Suprapubic skin (tissue), 4 donors: ENCODE measurements at regions not wholly inside any gene's neighbourhood (a gene's known extent, or its start where the extent isn't known, plus 50 kb on each side); places are given as distances from the start of the nearest gene placed in this dataset.
"Not testable (repeated sequence)": the region's sequence is repeated elsewhere in the genome, so short reads cannot be mapped to it uniquely, and the experiment has no call there.

Source experiments
- DNase-seq, 2 donors: peaks; one replicate each; pipeline ENCODE4 v3.0.0-alpha.2; 2019; ENCODE audit warnings: low spot score in 2 of 2
- H3K27ac ChIP-seq: fragments of 200-600 bp; sonication (generic); one replicate; pipeline ENCODE4 v1.5.1; 2019
- H3K27me3 ChIP-seq: fragments of 200-600 bp; sonication (generic); one replicate; pipeline ENCODE4 v1.5.1; 2019
- H3K36me3 ChIP-seq: fragments of 200-600 bp; sonication (generic); one replicate; pipeline ENCODE4 v1.5.1; 2019
- H3K4me1 ChIP-seq: fragments of 200-600 bp; sonication (generic); one replicate; pipeline ENCODE4 v1.5.1; 2019
- H3K4me3 ChIP-seq: fragments of 200-600 bp; sonication (generic); one replicate; pipeline ENCODE4 v1.5.1; 2019; ENCODE audit warnings: mild to moderate bottlenecking
- H3K9me3 ChIP-seq: fragments of 200-600 bp; sonication (generic); one replicate; pipeline ENCODE4 v1.5.1; 2019
- CTCF ChIP-seq, 2 donors: fragments of 200-600 bp in 1 of 2; fragments of 450-650 bp in 1 of 2; sonication (generic) in 1 of 2; IDR thresholded peaks; one replicate each; pipeline ENCODE4 v1.5.1; 2016 to 2019; ENCODE audit warnings: antibody characterized with exemption in 2 of 2, mild to moderate bottlenecking in 1 of 2, moderate library complexity in 1 of 2
- EP300 ChIP-seq: sonication (generic); formaldehyde crosslinking; IDR thresholded peaks from one replicate; pipeline ENCODE4 v1.6.1; 2017; ENCODE audit warnings: antibody characterized with exemption
- POLR2A ChIP-seq, 2 donors: fragments of 450-650 bp; IDR thresholded peaks; one replicate each; pipeline ENCODE4 v1.6.1; 2017; ENCODE audit warnings: antibody characterized with exemption in 2 of 2, mild to moderate bottlenecking in 2 of 2, moderate library complexity in 2 of 2
- POLR2AphosphoS5 ChIP-seq, 3 donors: sonication (generic); formaldehyde crosslinking; IDR thresholded peaks; one replicate each; pipeline ENCODE4 v1.6.1; 2017; ENCODE audit warnings: antibody characterized with exemption in 3 of 3
- WGBS: methylation state at CpG from one replicate; pipeline ENCODE4 v1.1.5; 2018; 5-methylcytosine and 5-hydroxymethylcytosine counted together

- no peak overlapping the region for H3K27ac ChIP-seq
- no peaks in the 10 kb centered on the region for H3K4me1 ChIP-seq
- H3K9me3 ChIP-seq: no peaks in the 10 kb centered on the region
- no peak overlapping the region for H3K4me3 ChIP-seq
- H3K27me3 ChIP-seq: peaks cover 4% of the 10 kb centered on the region
- DNase-seq: no peak
- TF ChIP-seq POLR2AphosphoS5 (IDR thresholded peaks at IDR 0.05): no peak
- no peak for TF ChIP-seq EP300
- TF ChIP-seq POLR2A (IDR thresholded peaks at IDR 0.05): no peak
- TF ChIP-seq CTCF (IDR thresholded peaks at IDR 0.05): no peak
- H3K36me3 ChIP-seq: no peaks in the 10 kb centered on the region
Observed at GRCh38 chr2:7437141-7437540, 519.9 kb downstream of the RNF144A start.

- Histone ChIP-seq H3K27ac (no peak overlapping the region), H3K4me1 (no peaks in the 10 kb centered on the region), H3K36me3 (no peaks in the 10 kb centered on the region), H3K4me3 (no peak overlapping the region), H3K27me3 (peaks cover 4% of the 10 kb centered on the region), H3K9me3 (no peaks in the 10 kb centered on the region)
- WGBS: 79% methylated on average over 9 of the region's 9 CpGs
- DNase-seq: no peak
- TF ChIP-seq CTCF (IDR thresholded peaks at IDR 0.05) (no peak), POLR2A (IDR thresholded peaks at IDR 0.05) (no peak), POLR2AphosphoS5 (IDR thresholded peaks at IDR 0.05) (no peak), EP300 (no peak)
Observed at GRCh38 chr2:7437716-7438632, 520.8 kb downstream of the RNF144A start.

GRCh38 chr2:7438855-7439254 is 521.6 kb downstream of the RNF144A start:
- WGBS: 94% methylated on average over 1 of the region's 1 CpG
- H3K4me1 ChIP-seq: no peaks in the 10 kb centered on the region
- peaks cover 4% of the 10 kb centered on the region for H3K27me3 ChIP-seq
- H3K27ac ChIP-seq: no peak overlapping the region
- TF ChIP-seq POLR2A (IDR thresholded peaks at IDR 0.05): no peak
- TF ChIP-seq EP300: no peak
- no peak for TF ChIP-seq POLR2AphosphoS5 (IDR thresholded peaks at IDR 0.05)
- no peak for TF ChIP-seq CTCF (IDR thresholded peaks at IDR 0.05)
- H3K9me3 ChIP-seq: no peaks in the 10 kb centered on the region
- no peak for DNase-seq
- no peak overlapping the region for H3K4me3 ChIP-seq
- no peaks in the 10 kb centered on the region for H3K36me3 ChIP-seq

- Histone ChIP-seq H3K4me1 (no peaks in the 10 kb centered on the region), H3K27me3 (no peaks in the 10 kb centered on the region), H3K36me3 (no peaks in the 10 kb centered on the region), H3K4me3 (no peak overlapping the region), H3K27ac (no peak overlapping the region), H3K9me3 (no peaks in the 10 kb centered on the region)
- 93% methylated on average over 4 of the region's 4 CpGs for WGBS
- no peak for TF ChIP-seq EP300
- no peak for TF ChIP-seq POLR2A (IDR thresholded peaks at IDR 0.05)
- TF ChIP-seq POLR2AphosphoS5 (IDR thresholded peaks at IDR 0.05): no peak
- no peak for TF ChIP-seq CTCF (IDR thresholded peaks at IDR 0.05)
- DNase-seq: no peak
Observed at GRCh38 chr2:7440977-7441376, 523.8 kb downstream of the RNF144A start.

GRCh38 chr2:7441841-7442240 is 524.6 kb downstream of the RNF144A start:
- H3K4me3 ChIP-seq, H3K9me3 ChIP-seq, DNase-seq, H3K27ac ChIP-seq, H3K4me1 ChIP-seq, H3K36me3 ChIP-seq, H3K27me3 ChIP-seq: not testable (repeated sequence)
- WGBS: 83% methylated on average over 3 of the region's 3 CpGs

GRCh38 chr2:7444626-7445025 is 527.4 kb downstream of the RNF144A start:
- 66% methylated on average over 4 of the region's 4 CpGs for WGBS
- no peaks in the 10 kb centered on the region for H3K36me3 ChIP-seq
- no peak overlapping the region for H3K4me3 ChIP-seq
- no peaks in the 10 kb centered on the region for H3K4me1 ChIP-seq
- no peaks in the 10 kb centered on the region for H3K9me3 ChIP-seq
- H3K27ac ChIP-seq: no peak overlapping the region
- no peaks in the 10 kb centered on the region for H3K27me3 ChIP-seq
- DNase-seq: no peak
- TF ChIP-seq CTCF (IDR thresholded peaks at IDR 0.05): no peak
- TF ChIP-seq POLR2AphosphoS5 (IDR thresholded peaks at IDR 0.05): no peak
- TF ChIP-seq EP300: no peak
- TF ChIP-seq POLR2A (IDR thresholded peaks at IDR 0.05): no peak
